Peyer's patch (tissue), 4 donors: ENCODE measurements at regions not wholly inside any gene's neighbourhood (a gene's known extent, or its start where the extent isn't known, plus 50 kb on each side); places are given as distances from the start of the nearest gene placed in this dataset.

Source experiments
- DNase-seq, 3 donors: peaks; one replicate each; pipeline ENCODE4 v3.0.0-alpha.2; 2017 to 2019
- H3K27ac ChIP-seq, 4 donors: fragments of 200-600 bp; sonication (generic); one replicate each; pipeline ENCODE4 v1.5.1; 2016 to 2019
- H3K27me3 ChIP-seq, 2 donors: fragments of 200-600 bp; sonication (generic); one replicate each; pipeline ENCODE4 v1.5.1; 2019
- H3K36me3 ChIP-seq, 3 donors: fragments of 200-600 bp; sonication (generic); one replicate each; pipeline ENCODE4 v1.5.1; 2016 to 2019
- H3K4me1 ChIP-seq, 4 donors: fragments of 200-600 bp; sonication (generic); one replicate each; pipeline ENCODE4 v1.5.1; 2016 to 2019
- H3K4me3 ChIP-seq, 4 donors: fragments of 200-600 bp; sonication (generic); 1 replicate in 3 of 4; 2 replicates in 1 of 4; pipeline ENCODE4 v1.5.1; 2016 to 2019; ENCODE audit warnings: mild to moderate bottlenecking in 1 of 4
- H3K9me3 ChIP-seq, 4 donors: fragments of 200-600 bp; sonication (generic); one replicate each; pipeline ENCODE4 v1.5.1; 2016 to 2019; ENCODE audit warnings: mild to moderate bottlenecking in 1 of 4
- POLR2A ChIP-seq, 2 donors: fragments of 450-650 bp; IDR thresholded peaks; one replicate each; pipeline ENCODE4 v1.5.1; 2017; ENCODE audit warnings: antibody characterized with exemption in 2 of 2, mild to moderate bottlenecking in 2 of 2, moderate library complexity in 2 of 2
- TF ChIP-seq, protein P1 (sequence below), 6 experiments: fragments of 450-650 bp in 4 of 6; fragments of 200-600 bp in 2 of 6; sonication (generic) in 1 of 6; IDR thresholded peaks; one replicate each; pipeline ENCODE4 v1.5.1; 2017 to 2019; ENCODE audit warnings: antibody characterized with exemption in 6 of 6, mild to moderate bottlenecking in 3 of 6, moderate library complexity in 1 of 6

DNA sequence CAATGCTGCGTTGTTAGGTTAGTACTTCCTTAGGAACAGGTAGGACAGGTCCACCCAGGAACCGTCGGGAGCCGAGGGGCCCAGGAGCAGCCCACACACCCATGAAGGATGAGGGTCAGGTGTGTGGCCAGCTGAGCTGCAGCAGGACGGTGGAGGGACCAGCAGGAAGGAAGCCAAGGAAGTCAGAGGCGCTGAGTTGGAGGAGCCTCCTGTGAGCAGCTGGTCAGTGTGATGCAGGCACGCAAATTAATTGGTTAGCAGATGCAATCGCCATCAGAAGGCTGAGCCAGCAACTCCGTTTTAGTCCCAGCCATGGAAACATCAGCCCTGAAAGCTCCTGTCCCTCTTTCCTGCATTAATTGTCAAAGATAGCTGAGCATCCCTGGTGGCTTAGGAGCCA, 114.9 kb upstream of the SOX1 start:
- no peaks in the 10 kb centered on the region for H3K27me3 ChIP-seq
- H3K4me1 ChIP-seq: no peaks in the 10 kb centered on the region
- TF ChIP-seq POLR2A (IDR thresholded peaks at IDR 0.05): no peak
- TF ChIP-seq, protein P1, sequence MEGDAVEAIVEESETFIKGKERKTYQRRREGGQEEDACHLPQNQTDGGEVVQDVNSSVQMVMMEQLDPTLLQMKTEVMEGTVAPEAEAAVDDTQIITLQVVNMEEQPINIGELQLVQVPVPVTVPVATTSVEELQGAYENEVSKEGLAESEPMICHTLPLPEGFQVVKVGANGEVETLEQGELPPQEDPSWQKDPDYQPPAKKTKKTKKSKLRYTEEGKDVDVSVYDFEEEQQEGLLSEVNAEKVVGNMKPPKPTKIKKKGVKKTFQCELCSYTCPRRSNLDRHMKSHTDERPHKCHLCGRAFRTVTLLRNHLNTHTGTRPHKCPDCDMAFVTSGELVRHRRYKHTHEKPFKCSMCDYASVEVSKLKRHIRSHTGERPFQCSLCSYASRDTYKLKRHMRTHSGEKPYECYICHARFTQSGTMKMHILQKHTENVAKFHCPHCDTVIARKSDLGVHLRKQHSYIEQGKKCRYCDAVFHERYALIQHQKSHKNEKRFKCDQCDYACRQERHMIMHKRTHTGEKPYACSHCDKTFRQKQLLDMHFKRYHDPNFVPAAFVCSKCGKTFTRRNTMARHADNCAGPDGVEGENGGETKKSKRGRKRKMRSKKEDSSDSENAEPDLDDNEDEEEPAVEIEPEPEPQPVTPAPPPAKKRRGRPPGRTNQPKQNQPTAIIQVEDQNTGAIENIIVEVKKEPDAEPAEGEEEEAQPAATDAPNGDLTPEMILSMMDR (IDR thresholded peaks at IDR 0.05): no peak
- H3K4me3 ChIP-seq: no peak overlapping the region
- H3K36me3 ChIP-seq: no peaks in the 10 kb centered on the region
- no peak overlapping the region for H3K27ac ChIP-seq
- peaks cover 0 to 4% (median 0%) of the 10 kb centered on the region in 4 donors for H3K9me3 ChIP-seq
- peak in 2 of 3 donors; percentile 20 to 24 for DNase-seq

DNA sequence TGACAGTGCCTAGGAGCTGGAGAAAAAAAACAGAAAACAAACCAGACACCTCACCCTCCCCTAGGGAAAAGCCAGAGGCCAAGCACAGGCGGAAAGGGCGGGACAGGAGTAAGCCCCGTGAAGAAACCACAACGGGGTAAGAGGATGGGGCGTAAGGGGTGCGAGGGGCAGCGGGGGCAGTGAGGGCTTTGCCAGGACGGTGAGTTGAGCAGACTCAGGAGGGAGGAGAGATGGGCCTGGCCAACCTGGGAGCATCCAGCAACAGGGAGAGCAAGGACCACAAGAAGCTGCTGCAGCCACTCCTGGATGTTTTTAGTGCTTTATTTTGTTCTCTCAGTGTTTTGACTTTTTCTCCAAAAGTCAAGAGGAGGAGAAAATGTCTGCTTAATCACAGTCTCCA, 114.1 kb upstream of the SOX1 start:
- Histone ChIP-seq H3K9me3 (peaks cover 0 to 4% (median 0%) of the 10 kb centered on the region in 4 donors), H3K36me3 (no peaks in the 10 kb centered on the region), H3K4me1 (no peaks in the 10 kb centered on the region), H3K4me3 (no peak overlapping the region), H3K27ac (no peak overlapping the region), H3K27me3 (no peaks in the 10 kb centered on the region)
- peak in 1 of 3 donors; percentile 12 for DNase-seq
- TF ChIP-seq, protein P1 (IDR thresholded peaks at IDR 0.05): no peak
- no peak for TF ChIP-seq POLR2A (IDR thresholded peaks at IDR 0.05)

DNA sequence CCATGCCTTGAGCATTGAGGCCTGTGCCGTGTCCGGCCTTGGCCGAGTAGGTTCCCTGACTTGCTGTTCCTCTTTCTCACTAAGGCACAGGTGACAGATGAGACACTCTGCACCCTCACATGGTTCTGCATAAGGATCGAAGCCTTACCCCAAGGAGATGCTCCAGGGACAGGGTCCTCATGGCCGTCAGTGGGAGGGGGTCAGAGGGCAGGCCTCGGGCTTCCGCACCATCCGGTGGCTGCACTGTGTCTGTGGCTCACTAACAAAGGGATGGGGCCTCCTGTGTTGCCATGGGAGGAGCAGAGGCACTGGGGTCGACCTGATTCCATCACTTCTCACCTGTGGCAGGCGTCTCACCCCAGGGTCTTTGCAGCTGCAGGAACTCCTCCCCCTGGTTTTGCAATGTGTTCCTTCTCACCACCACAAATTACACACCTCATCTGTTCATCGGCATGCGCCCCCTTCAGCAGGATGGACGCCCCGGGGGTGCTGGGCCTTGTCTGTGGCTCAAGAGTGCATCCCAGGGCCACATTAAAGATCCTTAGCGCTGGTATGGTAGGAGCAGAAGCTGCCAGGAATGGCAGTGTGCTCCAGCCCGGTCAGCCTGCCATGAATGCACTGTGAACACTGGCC, 113.3 kb upstream of the SOX1 start:
- H3K4me1 ChIP-seq: no peaks in the 10 kb centered on the region
- no peaks in the 10 kb centered on the region for H3K27me3 ChIP-seq
- DNase-seq: peak in 1 of 3 donors; percentile 28
- TF ChIP-seq, protein P1 (IDR thresholded peaks at IDR 0.05): no peak
- TF ChIP-seq POLR2A (IDR thresholded peaks at IDR 0.05): no peak
- no peak overlapping the region for H3K27ac ChIP-seq
- no peak overlapping the region for H3K4me3 ChIP-seq
- peaks cover 0 to 4% (median 0%) of the 10 kb centered on the region in 4 donors for H3K9me3 ChIP-seq
- H3K36me3 ChIP-seq: no peaks in the 10 kb centered on the region

DNA sequence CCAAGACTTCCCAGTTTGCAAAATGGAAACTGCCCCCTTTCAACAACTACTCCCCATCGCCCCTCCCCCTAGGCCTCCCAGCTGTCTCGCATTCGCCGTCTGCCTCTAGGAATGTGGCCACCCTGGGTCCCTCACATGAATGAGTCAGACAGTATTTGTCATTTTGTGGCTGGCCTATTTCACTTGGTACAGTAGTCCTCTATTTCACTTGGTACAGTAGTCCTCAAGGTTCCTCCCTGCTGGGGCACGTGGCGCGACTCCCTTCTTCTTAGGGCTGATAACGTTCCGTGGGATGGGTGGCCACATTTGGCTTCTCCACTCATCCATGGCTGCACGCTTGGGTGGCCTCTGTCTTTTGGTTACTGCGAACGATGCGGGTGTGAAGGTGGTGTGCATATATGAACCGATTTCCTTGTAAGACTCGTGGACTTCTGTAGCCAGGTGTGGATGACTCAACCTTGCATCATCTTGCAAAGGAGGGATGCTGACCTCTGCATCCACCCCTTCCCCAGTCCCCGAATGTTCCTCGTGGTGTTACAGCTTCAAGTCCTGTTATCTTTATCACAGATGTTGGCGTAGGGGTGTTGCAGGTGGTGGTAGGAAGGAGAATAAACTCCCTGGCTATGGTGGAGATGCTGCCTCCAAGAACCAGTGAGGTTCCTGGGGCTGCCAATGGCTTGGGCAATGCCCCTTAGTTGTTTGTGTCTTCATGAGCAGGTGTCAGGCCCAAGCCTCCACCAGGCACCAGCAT, 112.1 kb upstream of the SOX1 start:
- DNase-seq: peak in 1 of 3 donors; percentile 27
- Histone ChIP-seq H3K4me1 (no peaks in the 10 kb centered on the region), H3K27ac (no peak overlapping the region), H3K36me3 (no peaks in the 10 kb centered on the region), H3K4me3 (no peak overlapping the region), H3K27me3 (no peaks in the 10 kb centered on the region), H3K9me3 (peaks cover 0 to 4% (median 0%) of the 10 kb centered on the region in 4 donors)
- no peak for TF ChIP-seq POLR2A (IDR thresholded peaks at IDR 0.05)
- TF ChIP-seq, protein P1 (IDR thresholded peaks at IDR 0.05): no peak

DNA sequence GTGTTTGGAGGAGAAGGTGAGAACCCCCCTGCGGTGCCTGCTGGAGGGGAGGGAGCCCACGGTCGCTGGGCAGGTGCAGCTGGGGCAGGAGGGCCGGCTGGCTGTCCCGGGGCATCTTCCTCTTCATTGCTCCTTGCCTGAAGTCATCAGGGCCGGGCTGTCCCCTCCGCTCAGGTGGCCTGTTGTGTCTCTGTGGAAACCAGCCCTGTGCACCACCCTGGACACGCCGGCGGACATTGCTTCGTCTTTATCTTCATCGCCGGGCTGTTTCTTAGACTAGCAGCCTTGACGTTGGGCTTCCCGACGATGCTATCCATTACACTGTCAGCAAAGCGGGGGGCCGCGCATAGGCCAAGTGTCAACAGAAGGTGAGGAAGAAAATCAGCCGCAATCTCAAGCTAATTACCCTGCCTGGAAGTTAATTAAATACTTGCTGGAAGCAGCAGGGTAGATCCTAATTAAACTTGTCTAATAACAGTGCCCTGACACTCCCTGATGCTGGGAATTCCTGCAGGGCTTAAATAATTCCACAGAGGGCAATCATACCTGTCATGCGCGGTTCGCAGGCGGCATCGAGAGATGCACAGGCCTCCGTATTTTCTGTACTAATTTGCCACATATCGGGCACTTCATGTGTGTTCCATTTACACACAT, 111.4 kb upstream of the SOX1 start:
- Histone ChIP-seq H3K27ac (no peak overlapping the region), H3K9me3 (peaks cover 0 to 4% (median 0%) of the 10 kb centered on the region in 4 donors), H3K4me3 (no peak overlapping the region), H3K36me3 (no peaks in the 10 kb centered on the region), H3K4me1 (no peaks in the 10 kb centered on the region), H3K27me3 (no peaks in the 10 kb centered on the region)
- peak in 1 of 3 donors; percentile 34 for DNase-seq
- TF ChIP-seq, protein P1 (IDR thresholded peaks at IDR 0.05): no peak
- no peak for TF ChIP-seq POLR2A (IDR thresholded peaks at IDR 0.05)
